HG03139 (cell line): ENCODE measurements at regions not wholly inside any gene's neighbourhood (a gene's known extent, or its start where the extent isn't known, plus 50 kb on each side); places are given as distances from the start of the nearest gene placed in this dataset.
"Not testable (repeated sequence)": the region's sequence is repeated elsewhere in the genome, so short reads cannot be mapped to it uniquely, and the experiment has no call there.

Experiments used
- ATAC-seq: cut with Tn5 transposase; IDR thresholded peaks from one replicate; pipeline ENCODE4 v1.9.1; 2021; ENCODE audit not compliant: unreplicated experiment

- ATAC-seq = no peak
These were observed 363.4 kb upstream of the LRRC3B start for GRCh38 chr3:26259176-26259575.

DNA sequence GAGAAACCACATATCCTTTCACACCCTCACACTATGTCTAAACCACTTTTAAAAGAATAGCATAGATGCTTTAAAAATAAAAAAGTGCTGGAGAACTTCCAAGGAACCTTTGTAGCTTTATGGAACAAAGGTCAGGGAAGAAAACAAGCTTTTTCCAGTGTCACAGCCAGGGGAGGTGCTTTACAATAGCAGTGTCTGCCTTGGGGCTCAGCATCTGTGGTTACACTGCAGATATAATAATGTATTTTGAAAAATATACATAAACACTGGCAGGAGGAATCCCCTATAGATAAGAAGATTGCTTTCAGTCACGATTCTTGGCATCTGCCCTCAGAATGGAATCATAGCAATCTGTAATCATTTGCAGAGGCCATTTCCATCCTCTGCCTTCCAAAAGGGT lies 362.4 kb upstream of the LRRC3B start:
- ATAC-seq = no peak

GRCh38 chr3:26264708-26265107 lies 357.9 kb upstream of the LRRC3B start:
- ATAC-seq = no peak

GRCh38 chr3:26271848-26272247 lies 350.7 kb upstream of the LRRC3B start:
- ATAC-seq = no peak

- ATAC-seq = no peak
These were observed 349.4 kb upstream of the LRRC3B start for GRCh38 chr3:26273196-26273595.

DNA sequence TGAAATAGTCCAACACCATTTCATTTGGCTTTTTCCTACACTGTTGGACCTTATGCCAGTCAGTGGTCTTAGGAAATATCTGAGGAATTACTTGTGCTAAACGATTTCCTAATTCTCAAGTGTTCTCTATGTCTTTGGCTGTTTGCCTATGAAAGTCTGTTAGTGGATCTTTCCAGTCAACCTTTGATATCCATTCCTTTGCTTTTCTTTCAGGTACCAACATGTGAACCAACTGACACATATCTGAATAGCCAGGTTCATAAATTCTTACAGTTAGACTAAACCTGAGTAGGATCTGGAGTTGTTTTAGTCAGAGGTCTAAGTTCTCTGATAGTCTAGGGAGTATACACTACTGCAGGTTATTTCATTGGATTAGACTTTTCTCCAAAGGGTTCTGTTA lies 343.5 kb upstream of the LRRC3B start:
- ATAC-seq = no peak

GRCh38 chr3:26280517-26280916 lies 342.1 kb upstream of the LRRC3B start:
- ATAC-seq = no peak

DNA sequence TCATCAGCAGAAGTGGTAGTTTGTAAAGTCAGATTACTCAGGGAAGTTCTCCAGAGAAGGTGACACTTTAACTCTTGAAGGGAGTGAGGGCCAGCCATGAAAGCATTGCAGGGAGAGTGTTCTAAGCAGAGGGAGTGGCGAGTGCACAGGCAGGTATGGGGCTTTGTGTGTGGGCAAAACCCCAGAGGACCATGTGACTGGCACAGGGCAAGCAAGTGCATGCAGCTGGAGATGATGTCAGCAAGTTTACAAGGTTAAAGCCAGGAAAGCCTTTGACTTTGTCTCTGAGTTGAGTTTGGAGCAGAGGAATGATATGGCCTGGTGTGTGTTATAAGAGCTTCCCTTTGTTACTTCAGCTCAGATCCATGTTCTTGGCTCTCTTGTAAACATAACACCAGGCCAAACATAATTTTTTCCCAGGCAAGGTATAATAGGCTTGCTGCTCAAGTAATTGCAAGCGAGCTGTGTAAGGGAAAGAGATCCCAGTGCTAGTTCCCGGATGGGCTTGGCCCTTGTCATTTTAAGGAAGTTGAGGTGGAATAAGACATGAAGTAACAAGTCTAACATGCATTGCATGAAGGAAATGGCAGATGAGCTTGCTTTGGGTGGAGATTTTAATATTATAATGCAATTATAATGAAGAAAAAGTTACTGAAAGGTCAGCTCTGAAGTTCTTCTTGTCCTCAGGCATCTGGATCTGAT lies 341.1 kb upstream of the LRRC3B start:
- no peak for ATAC-seq

DNA sequence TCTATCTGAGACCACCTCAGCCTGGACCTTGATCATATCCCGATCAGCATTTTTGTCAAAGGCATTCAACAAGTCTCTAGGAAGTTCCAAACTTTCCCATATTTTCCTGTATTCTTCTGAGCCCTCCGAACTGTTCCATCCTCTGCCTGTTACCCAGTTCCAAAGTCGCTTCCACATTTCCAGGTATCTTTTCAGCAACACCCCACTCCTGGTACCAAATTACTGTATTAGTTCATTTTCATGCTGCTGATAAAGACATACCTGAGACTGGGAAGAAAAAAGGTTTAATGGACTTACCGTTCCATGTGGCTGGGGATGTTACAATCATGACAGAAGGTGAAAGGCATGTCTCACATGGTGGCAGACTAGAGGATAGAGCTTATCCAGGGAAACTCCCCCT lies 338.1 kb upstream of the LRRC3B start:
- not testable (repeated sequence) for ATAC-seq

DNA sequence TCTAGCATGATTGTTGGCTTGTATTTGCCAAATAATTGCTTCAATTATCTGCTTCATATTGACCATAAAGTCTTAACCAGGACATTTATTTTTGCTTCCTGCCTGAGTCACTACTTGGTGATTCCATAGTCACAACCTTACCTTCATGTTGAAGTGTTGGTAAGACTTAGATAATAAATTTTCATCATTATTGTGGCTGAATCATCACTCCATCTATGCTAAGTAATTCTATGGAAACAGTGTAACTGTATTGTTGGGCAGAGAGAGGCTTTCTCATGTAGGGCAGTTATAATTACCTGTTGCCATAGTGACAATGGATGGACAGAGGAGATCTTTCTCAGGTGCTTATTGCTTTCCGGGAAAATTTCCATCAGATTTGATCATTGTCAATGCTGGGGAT lies 330.7 kb upstream of the LRRC3B start:
- ATAC-seq = no peak

DNA sequence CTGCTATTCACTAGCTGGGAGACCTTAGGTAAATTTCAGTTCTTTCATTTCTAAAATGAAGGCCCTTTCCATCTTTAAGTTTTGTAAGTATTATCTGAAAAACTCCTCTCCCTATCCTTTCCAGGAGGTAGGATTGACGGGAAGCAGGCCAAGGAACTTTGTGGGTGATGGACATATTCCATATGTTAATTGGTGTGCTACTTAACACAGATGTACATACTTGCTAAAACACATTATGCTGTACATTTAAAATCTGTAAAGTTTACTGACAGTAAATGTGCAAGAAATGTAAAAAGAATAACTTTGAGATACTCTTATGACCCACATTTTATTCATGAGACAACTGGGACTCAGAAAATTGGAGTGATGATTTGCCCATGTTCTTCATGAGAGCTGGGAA lies 329.8 kb upstream of the LRRC3B start:
- ATAC-seq = no peak

- no peak for ATAC-seq
These were observed 329.2 kb upstream of the LRRC3B start for GRCh38 chr3:26293329-26293844.

GRCh38 chr3:26307192-26307591 lies 315.4 kb upstream of the LRRC3B start:
- no peak for ATAC-seq

DNA sequence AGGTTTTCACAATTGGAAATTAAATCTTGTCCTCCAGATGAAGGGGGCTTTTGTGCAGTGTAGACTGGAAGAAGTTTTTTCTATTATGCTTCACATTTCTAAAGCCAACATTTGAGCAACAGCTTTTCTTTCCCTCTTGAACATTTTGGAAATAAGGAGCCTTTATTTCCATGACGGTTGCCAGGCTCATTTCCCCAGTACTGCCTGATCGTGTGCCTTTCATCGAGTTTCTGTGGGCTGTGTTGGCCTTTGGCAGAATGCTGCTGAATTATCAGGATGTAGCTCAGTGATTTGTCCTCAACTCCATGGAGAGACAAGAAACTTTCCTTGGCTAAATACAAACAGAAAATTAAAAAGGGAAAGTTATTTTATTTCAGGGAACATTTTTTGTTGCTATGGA lies 314.8 kb upstream of the LRRC3B start:
- ATAC-seq = no peak

GRCh38 chr3:26308454-26308853 lies 314.1 kb upstream of the LRRC3B start:
- no peak for ATAC-seq

GRCh38 chr3:26309536-26309935 lies 313.0 kb upstream of the LRRC3B start:
- not testable (repeated sequence) for ATAC-seq

- ATAC-seq = no peak
These were observed 309.8 kb upstream of the LRRC3B start for GRCh38 chr3:26312816-26313215.

DNA sequence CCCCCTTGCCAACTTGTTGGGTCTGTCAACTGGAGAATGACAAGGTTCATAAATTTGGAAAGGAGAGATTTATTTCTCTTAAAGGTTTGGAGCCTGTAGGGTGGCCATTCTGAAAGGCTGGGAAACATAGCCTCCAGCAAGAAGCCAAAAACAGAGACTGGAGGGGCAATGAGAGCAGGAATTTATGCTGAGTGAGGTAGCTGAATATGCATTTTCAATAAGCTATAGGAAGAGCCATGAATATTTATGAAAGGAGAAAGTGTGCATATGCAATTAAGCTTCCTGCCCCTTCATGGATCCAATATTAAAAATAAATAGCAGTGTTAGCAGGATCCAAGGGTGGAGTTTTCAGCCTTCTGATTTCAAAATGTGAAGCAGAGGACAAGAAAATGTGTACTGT lies 306.1 kb upstream of the LRRC3B start:
- ATAC-seq = no peak

DNA sequence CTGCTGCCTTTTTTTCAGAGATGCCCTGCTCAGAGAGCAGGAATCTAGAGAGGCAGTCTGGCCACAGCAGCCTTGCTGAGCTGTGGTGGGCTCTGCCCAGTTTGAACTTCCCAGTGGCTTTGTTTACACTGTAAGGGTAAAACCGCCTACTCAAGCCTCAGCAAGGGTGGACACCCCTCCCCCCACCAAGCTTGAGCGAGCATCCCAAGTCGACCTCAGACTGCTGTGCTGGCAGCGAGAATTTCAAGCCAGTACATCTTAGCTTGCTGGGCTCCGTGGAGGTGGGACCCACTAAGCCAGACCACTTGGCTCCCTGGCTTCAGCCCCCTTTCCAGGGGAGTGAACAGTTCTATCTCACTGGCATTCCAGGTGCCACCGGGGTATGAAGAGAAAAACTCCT lies 298.8 kb upstream of the LRRC3B start:
- not testable (repeated sequence) for ATAC-seq

DNA sequence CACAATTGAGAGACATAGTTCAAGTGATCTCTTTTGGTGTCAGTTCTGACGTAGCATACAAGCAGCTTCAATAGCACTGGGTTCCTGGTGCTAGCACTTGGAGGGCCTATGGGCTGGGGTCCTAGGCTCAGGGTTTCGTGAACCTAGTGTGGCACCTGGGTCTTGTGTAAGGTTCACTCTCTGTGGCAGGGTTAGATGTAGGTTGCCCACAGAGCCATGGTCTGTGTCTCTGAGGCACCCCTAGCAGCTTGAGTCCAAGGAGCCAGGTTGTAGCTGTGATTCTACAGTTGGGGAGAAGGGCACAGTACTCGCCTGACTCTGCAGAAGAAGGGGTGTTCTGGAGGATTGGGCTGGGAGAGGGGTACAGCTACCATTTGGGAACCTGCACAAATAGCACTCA lies 282.6 kb upstream of the LRRC3B start:
- ATAC-seq = no peak

GRCh38 chr3:26343647-26344046 lies 278.9 kb upstream of the LRRC3B start:
- ATAC-seq = no peak

DNA sequence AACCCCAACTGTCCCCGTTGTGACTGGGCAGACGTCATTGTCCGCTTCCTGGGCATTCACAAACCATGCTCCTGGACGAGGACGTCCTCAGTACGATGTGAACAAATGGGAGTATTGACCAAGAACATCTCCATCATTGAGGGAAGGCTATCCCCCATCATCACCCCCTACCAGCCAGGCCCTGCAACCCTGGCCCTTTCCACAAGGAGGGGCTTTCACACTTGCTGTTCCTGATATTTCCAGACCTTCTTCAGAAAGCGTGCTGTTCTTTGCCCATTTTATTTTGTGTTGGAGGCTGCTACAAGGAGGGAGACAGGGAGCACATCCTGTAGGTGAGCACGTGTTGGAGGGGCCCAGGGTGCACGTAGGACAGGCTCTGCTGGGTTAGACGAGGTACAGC lies 277.0 kb upstream of the LRRC3B start:
- ATAC-seq = no peak

- ATAC-seq = no peak
These were observed 276.1 kb upstream of the LRRC3B start for GRCh38 chr3:26346497-26346896.
